ENCODE measurements at regions not wholly inside any gene's neighbourhood (a gene's known extent, or its start where the extent isn't known, plus 50 kb on each side); places are given as distances from the start of the nearest gene placed in this dataset.

GRCh38 chr12:115504306-115505290 is 772.9 kb downstream of the MED13L start (continued):
- TF ChIP-seq, protein P1, sequence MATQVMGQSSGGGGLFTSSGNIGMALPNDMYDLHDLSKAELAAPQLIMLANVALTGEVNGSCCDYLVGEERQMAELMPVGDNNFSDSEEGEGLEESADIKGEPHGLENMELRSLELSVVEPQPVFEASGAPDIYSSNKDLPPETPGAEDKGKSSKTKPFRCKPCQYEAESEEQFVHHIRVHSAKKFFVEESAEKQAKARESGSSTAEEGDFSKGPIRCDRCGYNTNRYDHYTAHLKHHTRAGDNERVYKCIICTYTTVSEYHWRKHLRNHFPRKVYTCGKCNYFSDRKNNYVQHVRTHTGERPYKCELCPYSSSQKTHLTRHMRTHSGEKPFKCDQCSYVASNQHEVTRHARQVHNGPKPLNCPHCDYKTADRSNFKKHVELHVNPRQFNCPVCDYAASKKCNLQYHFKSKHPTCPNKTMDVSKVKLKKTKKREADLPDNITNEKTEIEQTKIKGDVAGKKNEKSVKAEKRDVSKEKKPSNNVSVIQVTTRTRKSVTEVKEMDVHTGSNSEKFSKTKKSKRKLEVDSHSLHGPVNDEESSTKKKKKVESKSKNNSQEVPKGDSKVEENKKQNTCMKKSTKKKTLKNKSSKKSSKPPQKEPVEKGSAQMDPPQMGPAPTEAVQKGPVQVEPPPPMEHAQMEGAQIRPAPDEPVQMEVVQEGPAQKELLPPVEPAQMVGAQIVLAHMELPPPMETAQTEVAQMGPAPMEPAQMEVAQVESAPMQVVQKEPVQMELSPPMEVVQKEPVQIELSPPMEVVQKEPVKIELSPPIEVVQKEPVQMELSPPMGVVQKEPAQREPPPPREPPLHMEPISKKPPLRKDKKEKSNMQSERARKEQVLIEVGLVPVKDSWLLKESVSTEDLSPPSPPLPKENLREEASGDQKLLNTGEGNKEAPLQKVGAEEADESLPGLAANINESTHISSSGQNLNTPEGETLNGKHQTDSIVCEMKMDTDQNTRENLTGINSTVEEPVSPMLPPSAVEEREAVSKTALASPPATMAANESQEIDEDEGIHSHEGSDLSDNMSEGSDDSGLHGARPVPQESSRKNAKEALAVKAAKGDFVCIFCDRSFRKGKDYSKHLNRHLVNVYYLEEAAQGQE (IDR thresholded peaks at IDR 0.05), result no peak
- TF ChIP-seq, protein P2, sequence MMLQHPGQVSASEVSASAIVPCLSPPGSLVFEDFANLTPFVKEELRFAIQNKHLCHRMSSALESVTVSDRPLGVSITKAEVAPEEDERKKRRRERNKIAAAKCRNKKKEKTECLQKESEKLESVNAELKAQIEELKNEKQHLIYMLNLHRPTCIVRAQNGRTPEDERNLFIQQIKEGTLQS (IDR thresholded peaks at IDR 0.05), result no peak
- no peak for TF ChIP-seq EGR1 (IDR thresholded peaks at IDR 0.05; ENCODE audit: low read depth in 2 of 2)

DNA sequence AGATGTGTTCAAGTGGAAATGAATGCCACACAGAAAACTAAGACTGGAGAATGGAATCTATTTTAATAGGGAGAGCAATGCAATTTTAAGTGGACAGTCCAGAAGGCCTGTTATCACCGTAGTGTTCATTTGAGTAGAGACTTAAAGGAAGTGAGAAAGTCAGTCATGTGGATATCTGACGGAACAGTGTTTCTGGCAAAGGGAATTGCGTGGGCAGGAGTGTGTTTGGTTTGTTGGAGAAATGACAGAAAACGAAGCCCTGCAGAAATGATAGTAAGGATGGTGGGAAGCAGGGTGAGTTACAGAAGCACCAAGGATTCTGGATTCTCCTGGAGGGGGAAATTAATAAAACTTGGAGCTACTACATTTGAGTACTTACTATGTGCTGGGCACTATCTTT is 776.6 kb downstream of the MED13L start:
- Histone ChIP-seq H3K27ac (ENCODE audit: low read depth in 1 of 2, low read length in 2 of 2) (no peak overlapping the region), H3K36me3 (ENCODE audit: control insufficient read depth in 4 of 4, insufficient read depth in 3 of 4, low read depth in 1 of 4, low read length in 3 of 4) (no peaks in the 10 kb centered on the region), H3K9ac (ENCODE audit: low read depth in 1 of 2, low read length in 2 of 2) (no peak overlapping the region), H3K27me3 (ENCODE audit: control insufficient read depth in 4 of 4, insufficient read depth in 4 of 4, low read length in 3 of 4) (no peaks in the 10 kb centered on the region), H3K9me3 (ENCODE audit: control insufficient read depth in 4 of 4, low read length in 3 of 4) (peaks cover 0 to 4% (median 0%) of the 10 kb centered on the region in 4 donors), H3K4me3 (ENCODE audit: low read depth in 1 of 3, low read length in 3 of 3) (no peak overlapping the region), H3K4me1 (ENCODE audit: control insufficient read depth in 4 of 4, insufficient read depth in 4 of 4, low read length in 3 of 4) (no peaks in the 10 kb centered on the region)
- TF ChIP-seq YY1 (IDR thresholded peaks at IDR 0.05) (no peak), JUND (IDR thresholded peaks at IDR 0.05) (no peak), RXRA (IDR thresholded peaks at IDR 0.05) (no peak), HNF4A (conservative IDR thresholded peaks at IDR 0.05) (no peak), RAD21 (IDR thresholded peaks at IDR 0.05) (no peak), HNF4G (IDR thresholded peaks at IDR 0.05) (no peak), NR2F2 (IDR thresholded peaks at IDR 0.05) (no peak)
- TF ChIP-seq, protein P2 (IDR thresholded peaks at IDR 0.05), result no peak
- TF ChIP-seq, protein P1 (IDR thresholded peaks at IDR 0.05), result no peak
- TF ChIP-seq, protein P3, sequence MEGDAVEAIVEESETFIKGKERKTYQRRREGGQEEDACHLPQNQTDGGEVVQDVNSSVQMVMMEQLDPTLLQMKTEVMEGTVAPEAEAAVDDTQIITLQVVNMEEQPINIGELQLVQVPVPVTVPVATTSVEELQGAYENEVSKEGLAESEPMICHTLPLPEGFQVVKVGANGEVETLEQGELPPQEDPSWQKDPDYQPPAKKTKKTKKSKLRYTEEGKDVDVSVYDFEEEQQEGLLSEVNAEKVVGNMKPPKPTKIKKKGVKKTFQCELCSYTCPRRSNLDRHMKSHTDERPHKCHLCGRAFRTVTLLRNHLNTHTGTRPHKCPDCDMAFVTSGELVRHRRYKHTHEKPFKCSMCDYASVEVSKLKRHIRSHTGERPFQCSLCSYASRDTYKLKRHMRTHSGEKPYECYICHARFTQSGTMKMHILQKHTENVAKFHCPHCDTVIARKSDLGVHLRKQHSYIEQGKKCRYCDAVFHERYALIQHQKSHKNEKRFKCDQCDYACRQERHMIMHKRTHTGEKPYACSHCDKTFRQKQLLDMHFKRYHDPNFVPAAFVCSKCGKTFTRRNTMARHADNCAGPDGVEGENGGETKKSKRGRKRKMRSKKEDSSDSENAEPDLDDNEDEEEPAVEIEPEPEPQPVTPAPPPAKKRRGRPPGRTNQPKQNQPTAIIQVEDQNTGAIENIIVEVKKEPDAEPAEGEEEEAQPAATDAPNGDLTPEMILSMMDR (IDR thresholded peaks at IDR 0.05; ENCODE audit: low read depth, low read length, missing input control), result no peak
- no peak for DNase-seq (ENCODE audit: low spot score)
- WGBS, result 72% methylated on average over 4 of the region's 4 CpGs

Data from liver (tissue), 8 donors.